Muscle layer of colon (tissue), 2 donors: ENCODE measurements at regions not wholly inside any gene's neighbourhood (a gene's known extent, or its start where the extent isn't known, plus 50 kb on each side); places are given as distances from the start of the nearest gene placed in this dataset.
"Not testable (repeated sequence)": the region's sequence is repeated elsewhere in the genome, so short reads cannot be mapped to it uniquely, and the experiment has no call there.

ENCODE experiments used
- H3K27ac ChIP-seq: one replicate; pipeline ENCODE4 v1.7.0; 2013; ENCODE audit warnings: low read depth, mild to moderate bottlenecking, low read length, moderate library complexity
- H3K27me3 ChIP-seq, 2 donors: one replicate each; pipeline ENCODE4 v1.7.0; 2013; ENCODE audit warnings: low read length in 2 of 2, mild to moderate bottlenecking in 2 of 2; ENCODE audit not compliant: insufficient read depth in 2 of 2, control insufficient read depth in 1 of 2
- H3K36me3 ChIP-seq: one replicate; pipeline ENCODE4 v1.7.0; 2013; ENCODE audit warnings: mild to moderate bottlenecking, low read length; ENCODE audit not compliant: insufficient read depth
- H3K4me1 ChIP-seq: one replicate; pipeline ENCODE4 v1.7.0; 2013; ENCODE audit warnings: mild to moderate bottlenecking, low read length; ENCODE audit not compliant: insufficient read depth
- H3K4me3 ChIP-seq, 2 donors: one replicate each; pipeline ENCODE4 v1.7.0; 2013; ENCODE audit warnings: low read length in 2 of 2, low read depth in 1 of 2, mild to moderate bottlenecking in 1 of 2, moderate library complexity in 1 of 2
- H3K9ac ChIP-seq: one replicate; pipeline ENCODE4 v1.7.0; 2013; ENCODE audit warnings: low read length
- H3K9me3 ChIP-seq: one replicate; pipeline ENCODE4 v1.7.0; 2013; ENCODE audit warnings: mild to moderate bottlenecking, low read length
- donor health status: abdominal sarcoma.
- donor health status: Adenocarcinoma of cecum.

GRCh38 chr10:3255616-3256015 lies 83.0 kb upstream of the PITRM1 start:
- H3K9ac ChIP-seq = no peak overlapping the region
- H3K4me3 ChIP-seq = no peak overlapping the region
- H3K9me3 ChIP-seq = no peaks in the 10 kb centered on the region
- no peaks in the 10 kb centered on the region for H3K4me1 ChIP-seq
- no peaks in the 10 kb centered on the region for H3K27me3 ChIP-seq
- no peaks in the 10 kb centered on the region for H3K36me3 ChIP-seq
- no peak overlapping the region for H3K27ac ChIP-seq

GRCh38 chr10:3255075-3255474 lies 82.5 kb upstream of the PITRM1 start:
- Histone ChIP-seq H3K9me3 (no peaks in the 10 kb centered on the region), H3K4me1 (no peaks in the 10 kb centered on the region), H3K27me3 (no peaks in the 10 kb centered on the region), H3K9ac (no peak overlapping the region), H3K4me3 (no peak overlapping the region), H3K36me3 (no peaks in the 10 kb centered on the region), H3K27ac (no peak overlapping the region)

- not testable (repeated sequence) for H3K9ac ChIP-seq, H3K27ac ChIP-seq, H3K9me3 ChIP-seq, H3K36me3 ChIP-seq, H3K4me1 ChIP-seq, H3K4me3 ChIP-seq, H3K27me3 ChIP-seq
Observed at GRCh38 chr10:3253974-3254373, 81.4 kb upstream of the PITRM1 start.

GRCh38 chr10:3251172-3251571 lies 78.6 kb upstream of the PITRM1 start:
- H3K27me3 ChIP-seq = no peaks in the 10 kb centered on the region
- H3K27ac ChIP-seq = no peak overlapping the region
- no peak overlapping the region for H3K4me3 ChIP-seq
- H3K36me3 ChIP-seq = no peaks in the 10 kb centered on the region
- peaks cover 10% of the 10 kb centered on the region for H3K4me1 ChIP-seq
- no peak overlapping the region for H3K9ac ChIP-seq
- no peaks in the 10 kb centered on the region for H3K9me3 ChIP-seq

- H3K4me3 ChIP-seq = no peak overlapping the region
- H3K27ac ChIP-seq = no peak overlapping the region
- H3K4me1 ChIP-seq = peaks cover 10% of the 10 kb centered on the region
- H3K36me3 ChIP-seq = no peaks in the 10 kb centered on the region
- no peaks in the 10 kb centered on the region for H3K9me3 ChIP-seq
- H3K9ac ChIP-seq = no peak overlapping the region
- no peaks in the 10 kb centered on the region for H3K27me3 ChIP-seq
Observed at GRCh38 chr10:3249307-3249889, 76.8 kb upstream of the PITRM1 start.

GRCh38 chr10:3248526-3249306 lies 76.1 kb upstream of the PITRM1 start:
- no peak overlapping the region for H3K27ac ChIP-seq
- peaks cover 10% of the 10 kb centered on the region for H3K4me1 ChIP-seq
- no peak overlapping the region for H3K4me3 ChIP-seq
- H3K9ac ChIP-seq = no peak overlapping the region
- H3K36me3 ChIP-seq = no peaks in the 10 kb centered on the region
- H3K9me3 ChIP-seq = no peaks in the 10 kb centered on the region
- H3K27me3 ChIP-seq = no peaks in the 10 kb centered on the region

- peaks cover 10% of the 10 kb centered on the region for H3K4me1 ChIP-seq
- H3K27ac ChIP-seq = no peak overlapping the region
- H3K4me3 ChIP-seq = no peak overlapping the region
- no peaks in the 10 kb centered on the region for H3K36me3 ChIP-seq
- H3K27me3 ChIP-seq = no peaks in the 10 kb centered on the region
- H3K9ac ChIP-seq = no peak overlapping the region
- H3K9me3 ChIP-seq = no peaks in the 10 kb centered on the region
Observed at GRCh38 chr10:3245395-3245794, 72.8 kb upstream of the PITRM1 start.

- Histone ChIP-seq H3K9me3 (no peaks in the 10 kb centered on the region), H3K27ac (no peak overlapping the region), H3K9ac (no peak overlapping the region), H3K27me3 (no peaks in the 10 kb centered on the region), H3K36me3 (no peaks in the 10 kb centered on the region), H3K4me1 (no peaks in the 10 kb centered on the region), H3K4me3 (no peak overlapping the region)
Observed at GRCh38 chr10:3241967-3242650, 69.5 kb upstream of the PITRM1 start.

- H3K27ac ChIP-seq = no peak overlapping the region
- H3K4me3 ChIP-seq = no peak overlapping the region
- no peaks in the 10 kb centered on the region for H3K4me1 ChIP-seq
Observed at GRCh38 chr10:3241274-3241921, 68.8 kb upstream of the PITRM1 start.

GRCh38 chr10:3239920-3240894 lies 67.6 kb upstream of the PITRM1 start:
- Histone ChIP-seq H3K9me3 (no peaks in the 10 kb centered on the region), H3K36me3 (no peaks in the 10 kb centered on the region), H3K27ac (no peak overlapping the region), H3K4me3 (no peak overlapping the region), H3K9ac (no peak overlapping the region), H3K4me1 (no peaks in the 10 kb centered on the region), H3K27me3 (no peaks in the 10 kb centered on the region)

More at GRCh38 chr10:3241274-3241921, 68.8 kb upstream of the PITRM1 start:
- H3K27me3 ChIP-seq = no peaks in the 10 kb centered on the region
- H3K36me3 ChIP-seq = no peaks in the 10 kb centered on the region
- no peak overlapping the region for H3K9ac ChIP-seq
- no peaks in the 10 kb centered on the region for H3K9me3 ChIP-seq
